ENCODE measurements at regions not wholly inside any gene's neighbourhood (a gene's known extent, or its start where the extent isn't known, plus 50 kb on each side); places are given as distances from the start of the nearest gene placed in this dataset.

- ChIA-PET CTCF (no interaction called here), POLR2A (no interaction called here)
- no peak overlapping the region for H3K27ac ChIP-seq (ENCODE audit: low read depth, low read length)
- H3K4me3 ChIP-seq (ENCODE audit: low read length), result no peak overlapping the region
- Mint-ChIP-seq H3K4me3 (no peak overlapping the region), H3K36me3 (no peaks in the 10 kb centered on the region), H3K9me3 (peaks cover 0 to 11% (median 4%) of the 10 kb centered on the region in 5 donors), H3K27ac (no peak overlapping the region), H3K4me1 (no peaks in the 10 kb centered on the region), H3K27me3 (no peaks in the 10 kb centered on the region)
- no peak for DNase-seq
- no peaks in the 10 kb centered on the region for H3K36me3 ChIP-seq (ENCODE audit: insufficient read depth, low read length)
- H3K9me3 ChIP-seq (ENCODE audit: low read length), result no peaks in the 10 kb centered on the region
- H3K4me1 ChIP-seq (ENCODE audit: insufficient read depth, low read length), result no peaks in the 10 kb centered on the region
- no peaks in the 10 kb centered on the region for H3K27me3 ChIP-seq (ENCODE audit: insufficient read depth, low read length, poor library complexity, severe bottlenecking)
Observed at GRCh38 chr5:8327016-8327415, 458.1 kb downstream of the MTRR start.

DNA sequence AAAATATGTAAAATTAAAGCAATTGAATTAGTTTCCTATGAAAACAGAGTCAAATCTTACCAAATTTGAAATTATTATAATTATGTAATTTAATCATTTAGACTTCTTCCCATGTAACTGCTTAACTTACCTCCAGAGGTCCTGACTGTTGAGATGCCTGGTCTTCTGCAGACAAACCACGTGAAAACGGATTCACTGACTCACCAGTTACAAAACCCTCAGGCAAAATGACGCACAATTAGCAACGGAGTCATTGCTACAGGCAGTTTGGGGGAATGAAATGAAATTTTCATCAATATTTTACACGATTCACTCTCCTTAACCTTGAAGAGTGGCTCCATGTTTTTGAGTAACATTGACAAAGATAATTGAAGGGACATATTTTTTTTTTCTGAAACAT lies 460.8 kb downstream of the MTRR start:
- DNase-seq, result no peak
- Histone ChIP-seq H3K27me3 (ENCODE audit: insufficient read depth, low read length, poor library complexity, severe bottlenecking) (no peaks in the 10 kb centered on the region), H3K4me1 (ENCODE audit: insufficient read depth, low read length) (no peaks in the 10 kb centered on the region), H3K27ac (ENCODE audit: low read depth, low read length) (no peak overlapping the region), H3K36me3 (ENCODE audit: insufficient read depth, low read length) (no peaks in the 10 kb centered on the region), H3K9me3 (ENCODE audit: low read length) (no peaks in the 10 kb centered on the region), H3K4me3 (ENCODE audit: low read length) (no peak overlapping the region)
- H3K27me3 Mint-ChIP-seq, result no peaks in the 10 kb centered on the region
- H3K4me1 Mint-ChIP-seq, result no peaks in the 10 kb centered on the region
- no peak overlapping the region for H3K4me3 Mint-ChIP-seq
- ChIA-PET POLR2A (no interaction called here), CTCF (no interaction called here)
- H3K27ac Mint-ChIP-seq, result no peak overlapping the region
- peaks cover 4 to 12% (median 7%) of the 10 kb centered on the region in 5 donors for H3K9me3 Mint-ChIP-seq
- no peaks in the 10 kb centered on the region for H3K36me3 Mint-ChIP-seq

GRCh38 chr5:8332666-8333445 lies 463.9 kb downstream of the MTRR start:
- H3K36me3 Mint-ChIP-seq, result no peaks in the 10 kb centered on the region
- POLR2A ChIA-PET, result no interaction called here
- H3K27me3 Mint-ChIP-seq, result no peaks in the 10 kb centered on the region

GRCh38 chr5:8333485-8333884 lies 464.5 kb downstream of the MTRR start:
- H3K9me3 Mint-ChIP-seq, result peaks cover 2 to 16% (median 5%) of the 10 kb centered on the region in 5 donors
- Histone ChIP-seq H3K36me3 (ENCODE audit: insufficient read depth, low read length) (no peaks in the 10 kb centered on the region), H3K4me3 (ENCODE audit: low read length) (no peak overlapping the region), H3K4me1 (ENCODE audit: insufficient read depth, low read length) (no peaks in the 10 kb centered on the region), H3K27me3 (ENCODE audit: insufficient read depth, low read length, poor library complexity, severe bottlenecking) (no peaks in the 10 kb centered on the region), H3K9me3 (ENCODE audit: low read length) (no peaks in the 10 kb centered on the region), H3K27ac (ENCODE audit: low read depth, low read length) (no peak overlapping the region)
- no peaks in the 10 kb centered on the region for H3K36me3 Mint-ChIP-seq
- H3K27me3 Mint-ChIP-seq, result no peaks in the 10 kb centered on the region
- no peak overlapping the region for H3K4me3 Mint-ChIP-seq
- ChIA-PET POLR2A (no interaction called here), CTCF (no interaction called here)
- no peak for DNase-seq
- H3K4me1 Mint-ChIP-seq, result no peaks in the 10 kb centered on the region
- H3K27ac Mint-ChIP-seq, result no peak overlapping the region

More at GRCh38 chr5:8332666-8333445, 463.9 kb downstream of the MTRR start:
- Mint-ChIP-seq H3K4me3 (no peak overlapping the region), H3K9me3 (peaks cover 2 to 16% (median 6%) of the 10 kb centered on the region in 5 donors), H3K27ac (no peak overlapping the region), H3K4me1 (no peaks in the 10 kb centered on the region)
- H3K4me3 ChIP-seq (ENCODE audit: low read length), result no peak overlapping the region
- H3K27me3 ChIP-seq (ENCODE audit: insufficient read depth, low read length, poor library complexity, severe bottlenecking), result no peaks in the 10 kb centered on the region
- no peak for DNase-seq
- no peaks in the 10 kb centered on the region for H3K36me3 ChIP-seq (ENCODE audit: insufficient read depth, low read length)
- no peaks in the 10 kb centered on the region for H3K4me1 ChIP-seq (ENCODE audit: insufficient read depth, low read length)
- no peak overlapping the region for H3K27ac ChIP-seq (ENCODE audit: low read depth, low read length)
- CTCF ChIA-PET, result no interaction called here
- no peaks in the 10 kb centered on the region for H3K9me3 ChIP-seq (ENCODE audit: low read length)

DNA sequence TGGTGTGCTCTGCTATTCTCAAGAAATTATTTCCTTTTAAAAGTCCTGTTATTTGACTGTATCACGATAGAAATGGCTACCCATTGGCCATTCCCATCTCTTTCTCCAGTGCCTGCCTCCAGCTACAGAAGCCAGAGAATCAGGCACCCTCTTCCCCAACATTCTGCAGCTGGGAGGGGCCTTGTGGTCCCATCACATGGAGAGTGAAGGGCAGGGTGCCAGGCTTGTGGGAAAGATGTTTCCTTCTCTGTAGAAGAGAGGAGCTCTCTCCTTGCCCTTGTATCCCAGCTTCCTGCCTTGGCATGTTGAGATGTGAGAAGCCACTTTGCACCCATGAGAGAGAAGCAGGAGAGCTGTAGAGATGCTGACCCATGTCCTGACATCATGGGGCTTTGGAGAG lies 465.0 kb downstream of the MTRR start:
- ChIA-PET POLR2A (no interaction called here), CTCF (no interaction called here)
- Histone ChIP-seq H3K4me1 (ENCODE audit: insufficient read depth, low read length) (no peaks in the 10 kb centered on the region), H3K27me3 (ENCODE audit: insufficient read depth, low read length, poor library complexity, severe bottlenecking) (no peaks in the 10 kb centered on the region), H3K27ac (ENCODE audit: low read depth, low read length) (no peak overlapping the region), H3K4me3 (ENCODE audit: low read length) (no peak overlapping the region), H3K9me3 (ENCODE audit: low read length) (no peaks in the 10 kb centered on the region), H3K36me3 (ENCODE audit: insufficient read depth, low read length) (no peaks in the 10 kb centered on the region)
- H3K4me3 Mint-ChIP-seq, result no peak overlapping the region
- H3K4me1 Mint-ChIP-seq, result no peaks in the 10 kb centered on the region
- H3K27ac Mint-ChIP-seq, result no peak overlapping the region
- peaks cover 2 to 16% (median 5%) of the 10 kb centered on the region in 5 donors for H3K9me3 Mint-ChIP-seq
- H3K36me3 Mint-ChIP-seq, result no peaks in the 10 kb centered on the region
- no peaks in the 10 kb centered on the region for H3K27me3 Mint-ChIP-seq
- DNase-seq, result no peak

DNA sequence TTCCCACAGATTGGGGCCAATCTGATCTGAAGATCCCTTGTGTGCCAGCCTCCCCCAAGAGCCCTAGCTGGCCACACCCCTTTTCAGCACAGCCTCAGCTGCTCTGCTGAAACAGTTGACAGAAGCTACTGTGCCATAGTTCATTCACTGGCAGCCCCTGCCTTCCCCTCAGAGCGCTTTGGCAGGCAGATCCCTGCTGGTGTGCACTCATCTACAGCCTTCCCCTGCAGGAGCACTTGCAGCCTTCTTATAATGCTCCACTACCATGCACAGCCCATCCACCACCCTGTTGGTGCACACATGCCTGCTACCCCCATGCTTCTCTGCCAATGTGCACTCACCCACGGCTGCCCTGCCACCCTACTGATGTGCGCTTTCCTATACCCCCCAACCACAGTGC lies 471.3 kb downstream of the MTRR start:
- Mint-ChIP-seq H3K27me3 (no peaks in the 10 kb centered on the region), H3K9me3 (peaks cover 0 to 13% (median 10%) of the 10 kb centered on the region in 5 donors), H3K36me3 (no peaks in the 10 kb centered on the region), H3K4me3 (no peak overlapping the region), H3K4me1 (no peaks in the 10 kb centered on the region), H3K27ac (no peak overlapping the region)
- Histone ChIP-seq H3K4me3 (ENCODE audit: low read length) (no peak overlapping the region), H3K36me3 (ENCODE audit: insufficient read depth, low read length) (no peaks in the 10 kb centered on the region), H3K4me1 (ENCODE audit: insufficient read depth, low read length) (no peaks in the 10 kb centered on the region), H3K27ac (ENCODE audit: low read depth, low read length) (no peak overlapping the region), H3K9me3 (ENCODE audit: low read length) (no peaks in the 10 kb centered on the region), H3K27me3 (ENCODE audit: insufficient read depth, low read length, poor library complexity, severe bottlenecking) (no peaks in the 10 kb centered on the region)
- ChIA-PET POLR2A (no interaction called here), CTCF (no interaction called here)
- no peak for DNase-seq

- H3K9me3 Mint-ChIP-seq, result peaks cover under 1 to 14% (median 6%) of the 10 kb centered on the region in 5 donors
- H3K4me3 Mint-ChIP-seq, result no peak overlapping the region
- no peak overlapping the region for H3K27ac Mint-ChIP-seq
- Histone ChIP-seq H3K27ac (ENCODE audit: low read depth, low read length) (no peak overlapping the region), H3K4me1 (ENCODE audit: insufficient read depth, low read length) (no peaks in the 10 kb centered on the region), H3K4me3 (ENCODE audit: low read length) (no peak overlapping the region), H3K9me3 (ENCODE audit: low read length) (no peaks in the 10 kb centered on the region), H3K27me3 (ENCODE audit: insufficient read depth, low read length, poor library complexity, severe bottlenecking) (no peaks in the 10 kb centered on the region), H3K36me3 (ENCODE audit: insufficient read depth, low read length) (no peaks in the 10 kb centered on the region)
- no peaks in the 10 kb centered on the region for H3K4me1 Mint-ChIP-seq
- no peaks in the 10 kb centered on the region for H3K36me3 Mint-ChIP-seq
- H3K27me3 Mint-ChIP-seq, result no peaks in the 10 kb centered on the region
- POLR2A ChIA-PET, result no interaction called here
- no peak for DNase-seq
- CTCF ChIA-PET, result no interaction called here
Observed at GRCh38 chr5:8340739-8341344, 471.9 kb downstream of the MTRR start.

DNA sequence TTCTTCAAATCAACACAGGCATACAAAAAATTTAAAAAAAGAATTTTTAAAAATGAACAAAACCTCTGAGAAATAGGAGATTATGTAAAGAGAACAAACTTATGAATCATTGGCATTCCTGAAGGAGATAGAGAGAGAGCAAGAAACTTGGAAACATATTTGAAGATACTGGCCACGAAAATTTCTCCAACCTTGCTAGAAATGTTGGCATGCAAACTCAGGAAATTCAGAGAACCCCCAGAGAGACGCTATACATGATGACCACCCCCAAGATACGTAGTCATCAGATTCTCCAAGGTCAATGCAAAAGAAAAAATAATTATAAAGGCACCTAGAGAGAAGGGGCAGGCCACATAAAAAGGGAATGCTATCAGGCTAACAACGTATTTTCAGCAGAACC lies 472.5 kb downstream of the MTRR start:
- no peak for DNase-seq
- Mint-ChIP-seq H3K27me3 (no peaks in the 10 kb centered on the region), H3K4me1 (no peaks in the 10 kb centered on the region), H3K4me3 (no peak overlapping the region), H3K27ac (no peak overlapping the region), H3K36me3 (no peaks in the 10 kb centered on the region), H3K9me3 (peaks cover 2 to 16% (median 6%) of the 10 kb centered on the region in 5 donors)
- H3K4me1 ChIP-seq (ENCODE audit: insufficient read depth, low read length), result no peaks in the 10 kb centered on the region
- H3K27ac ChIP-seq (ENCODE audit: low read depth, low read length), result no peak overlapping the region
- no peaks in the 10 kb centered on the region for H3K27me3 ChIP-seq (ENCODE audit: insufficient read depth, low read length, poor library complexity, severe bottlenecking)
- ChIA-PET POLR2A (no interaction called here), CTCF (no interaction called here)
- H3K9me3 ChIP-seq (ENCODE audit: low read length), result no peaks in the 10 kb centered on the region
- no peak overlapping the region for H3K4me3 ChIP-seq (ENCODE audit: low read length)
- no peaks in the 10 kb centered on the region for H3K36me3 ChIP-seq (ENCODE audit: insufficient read depth, low read length)

All from CD8-positive, alpha-beta memory T cell (primary cell).